Astrocyte (in vitro differentiated cells and primary cell): ENCODE measurements at regions not wholly inside any gene's neighbourhood (a gene's known extent, or its start where the extent isn't known, plus 50 kb on each side); places are given as distances from the start of the nearest gene placed in this dataset.

Source experiments
- EZH2 ChIP-seq: IDR thresholded peaks from 2 replicates; pipeline ENCODE4 v1.6.1; 2012; ENCODE audit warnings: mild to moderate bottlenecking, low read length, inconsistent platforms; ENCODE audit not compliant: insufficient read depth
- TF ChIP-seq, protein P1 (sequence below): IDR thresholded peaks from 2 replicates; pipeline ENCODE4 v1.5.1; 2011; ENCODE audit warnings: low read depth, mild to moderate bottlenecking, inconsistent platforms, low read length, moderate library complexity; ENCODE audit not compliant: insufficient read depth

DNA sequence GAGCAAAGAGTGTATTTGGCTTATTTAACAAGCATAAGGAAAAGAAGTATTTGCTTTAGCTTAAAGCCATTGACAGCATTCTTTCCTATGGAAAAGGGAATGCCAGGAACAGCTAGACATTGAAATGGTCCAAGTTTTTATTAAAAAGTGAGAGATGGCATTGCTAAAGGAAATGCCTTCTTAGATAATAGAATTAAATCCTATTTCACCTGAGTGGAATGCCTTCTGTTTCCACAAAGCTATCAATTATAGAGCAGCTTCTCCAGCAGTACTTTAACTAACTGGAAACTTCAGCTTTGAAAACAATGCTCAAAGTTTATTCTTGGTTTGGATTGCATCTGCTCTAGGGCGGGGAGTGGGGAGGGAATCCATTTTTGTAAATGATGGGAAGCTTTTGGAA is 85.1 kb upstream of the CNKSR3 start:
- no peak for TF ChIP-seq EZH2
- TF ChIP-seq, protein P1, sequence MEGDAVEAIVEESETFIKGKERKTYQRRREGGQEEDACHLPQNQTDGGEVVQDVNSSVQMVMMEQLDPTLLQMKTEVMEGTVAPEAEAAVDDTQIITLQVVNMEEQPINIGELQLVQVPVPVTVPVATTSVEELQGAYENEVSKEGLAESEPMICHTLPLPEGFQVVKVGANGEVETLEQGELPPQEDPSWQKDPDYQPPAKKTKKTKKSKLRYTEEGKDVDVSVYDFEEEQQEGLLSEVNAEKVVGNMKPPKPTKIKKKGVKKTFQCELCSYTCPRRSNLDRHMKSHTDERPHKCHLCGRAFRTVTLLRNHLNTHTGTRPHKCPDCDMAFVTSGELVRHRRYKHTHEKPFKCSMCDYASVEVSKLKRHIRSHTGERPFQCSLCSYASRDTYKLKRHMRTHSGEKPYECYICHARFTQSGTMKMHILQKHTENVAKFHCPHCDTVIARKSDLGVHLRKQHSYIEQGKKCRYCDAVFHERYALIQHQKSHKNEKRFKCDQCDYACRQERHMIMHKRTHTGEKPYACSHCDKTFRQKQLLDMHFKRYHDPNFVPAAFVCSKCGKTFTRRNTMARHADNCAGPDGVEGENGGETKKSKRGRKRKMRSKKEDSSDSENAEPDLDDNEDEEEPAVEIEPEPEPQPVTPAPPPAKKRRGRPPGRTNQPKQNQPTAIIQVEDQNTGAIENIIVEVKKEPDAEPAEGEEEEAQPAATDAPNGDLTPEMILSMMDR, result no peak
